HG03025 (cell line): ENCODE measurements at regions not wholly inside any gene's neighbourhood (a gene's known extent, or its start where the extent isn't known, plus 50 kb on each side); places are given as distances from the start of the nearest gene placed in this dataset.

Experiments
- ATAC-seq: cut with Tn5 transposase; IDR thresholded peaks from one replicate; pipeline ENCODE4 v1.9.1; 2021; ENCODE audit warnings: mild to moderate bottlenecking, moderate library complexity; ENCODE audit not compliant: unreplicated experiment, low FRiP score

DNA sequence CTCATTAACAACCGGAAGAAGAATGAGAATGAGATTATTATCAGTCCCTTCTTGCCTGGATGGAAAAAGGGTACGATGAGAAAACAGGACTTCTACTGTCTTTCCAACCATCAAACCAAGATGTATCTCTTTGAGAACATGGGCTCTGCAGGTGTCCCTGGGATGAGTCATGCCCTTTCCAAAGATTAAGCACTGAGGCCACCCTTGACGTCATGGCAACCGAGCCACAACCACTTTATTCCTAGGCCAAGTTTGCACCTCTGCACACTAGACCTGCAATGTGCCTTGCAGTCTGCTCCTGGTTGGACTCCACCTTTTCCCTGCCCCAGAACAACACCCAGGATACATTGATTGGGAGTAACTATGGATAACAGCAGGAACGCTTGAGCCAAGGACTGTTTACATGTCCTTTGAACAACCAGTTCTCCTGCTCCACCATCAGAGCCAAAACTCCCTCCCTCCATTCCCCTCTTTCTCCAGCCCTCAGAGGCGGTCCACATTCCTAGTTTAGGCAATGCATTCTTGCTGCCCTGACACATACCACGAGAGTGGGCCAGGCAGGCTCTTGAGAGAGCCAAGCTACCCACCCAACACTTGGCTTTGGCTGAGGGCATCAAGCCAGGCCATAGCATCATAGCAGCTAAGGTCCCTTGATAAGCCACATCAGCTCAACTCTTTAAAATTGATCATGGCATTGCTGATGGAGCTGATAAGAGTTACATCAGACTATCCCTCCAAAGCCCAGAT, 310.7 kb downstream of the TNS1 start:
- ATAC-seq, result no peak

DNA sequence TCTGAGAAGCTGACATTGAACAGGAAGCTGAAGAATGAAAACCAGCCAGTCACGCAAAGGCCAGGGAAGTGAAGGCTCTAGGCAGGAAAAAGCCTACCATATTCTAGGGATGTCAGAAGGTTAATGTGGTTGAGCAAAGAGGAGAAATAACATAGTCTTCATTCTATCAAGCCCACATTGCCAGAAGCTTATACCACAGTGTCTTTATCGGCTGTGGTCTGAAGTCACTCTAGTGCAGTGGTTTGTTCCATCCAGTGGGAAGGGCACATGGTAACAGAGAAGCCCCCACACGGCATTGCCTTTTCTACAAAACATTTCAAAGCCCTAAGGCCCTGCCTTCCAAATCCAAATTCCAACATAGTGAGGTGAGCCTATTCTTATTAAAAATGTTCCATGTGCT, 311.3 kb downstream of the TNS1 start:
- no peak for ATAC-seq

- no peak for ATAC-seq
These were observed 313.7 kb downstream of the TNS1 start for GRCh38 chr2:217689053-217689452.

GRCh38 chr2:217688494-217688893, 314.3 kb downstream of the TNS1 start:
- ATAC-seq, result no peak

- no peak for ATAC-seq
These were observed 315.0 kb downstream of the TNS1 start for GRCh38 chr2:217687771-217688170.

- ATAC-seq, result no peak
These were observed 317.6 kb downstream of the TNS1 start for GRCh38 chr2:217685255-217685605.

DNA sequence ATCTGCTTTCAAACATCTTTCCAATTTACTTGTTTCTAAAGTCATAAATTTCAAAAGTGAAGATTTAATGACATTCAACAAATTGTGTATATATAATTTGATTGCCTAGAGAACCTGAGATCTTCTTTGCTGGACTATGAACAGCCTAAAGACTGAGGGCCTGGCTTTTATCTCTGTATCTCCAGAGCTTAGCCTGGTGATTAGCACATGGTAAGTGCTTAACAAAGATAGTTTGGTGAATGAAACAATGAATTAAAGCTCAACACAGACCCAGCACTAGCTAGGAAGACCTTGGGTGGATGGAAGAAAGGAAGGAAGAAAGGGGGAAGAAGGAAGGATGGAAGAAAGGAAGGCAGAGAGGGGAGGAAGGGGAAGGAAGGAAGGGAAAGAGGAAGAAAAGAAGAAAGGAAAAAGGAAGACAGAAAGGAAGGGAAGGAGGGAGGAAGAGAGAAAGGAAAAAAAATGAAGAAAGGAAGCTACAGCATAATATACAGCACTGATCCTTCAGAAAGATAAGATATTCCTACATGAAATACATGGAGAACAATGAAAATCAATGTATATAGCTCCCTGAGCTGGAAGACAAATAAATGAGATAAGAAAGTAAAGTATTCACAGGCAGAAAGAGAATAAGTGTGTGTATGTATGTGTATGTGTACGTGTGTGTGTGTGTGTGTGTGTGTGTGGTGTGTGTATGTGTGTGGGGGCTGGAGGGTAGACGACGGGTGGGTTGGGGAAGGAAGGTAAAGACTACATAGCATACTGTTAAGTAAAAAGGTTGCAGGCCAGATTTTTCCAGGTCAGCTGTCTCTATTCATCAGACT, 318.2 kb downstream of the TNS1 start:
- no peak for ATAC-seq

- ATAC-seq, result no peak
These were observed 319.5 kb downstream of the TNS1 start for GRCh38 chr2:217683106-217683870.

DNA sequence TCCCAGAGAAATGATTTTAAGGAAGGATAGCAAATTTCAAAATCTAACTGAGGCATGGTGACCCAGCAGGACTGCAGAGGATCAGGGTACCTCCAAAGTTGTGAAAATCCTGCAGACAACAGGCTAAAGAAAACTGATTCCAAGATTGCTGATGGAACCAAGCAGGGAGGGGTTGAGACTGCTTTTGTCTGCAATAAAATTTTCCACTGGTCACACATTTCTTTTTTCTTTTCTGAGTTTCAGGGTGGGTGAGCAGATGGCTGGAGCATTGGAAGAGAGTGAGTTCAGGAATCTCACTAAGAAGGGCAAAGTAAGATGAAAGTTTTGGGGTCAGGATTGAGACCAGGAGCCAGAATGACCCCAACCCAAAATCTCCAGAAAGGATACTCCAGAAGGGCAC, 321.0 kb downstream of the TNS1 start:
- ATAC-seq, result no peak

DNA sequence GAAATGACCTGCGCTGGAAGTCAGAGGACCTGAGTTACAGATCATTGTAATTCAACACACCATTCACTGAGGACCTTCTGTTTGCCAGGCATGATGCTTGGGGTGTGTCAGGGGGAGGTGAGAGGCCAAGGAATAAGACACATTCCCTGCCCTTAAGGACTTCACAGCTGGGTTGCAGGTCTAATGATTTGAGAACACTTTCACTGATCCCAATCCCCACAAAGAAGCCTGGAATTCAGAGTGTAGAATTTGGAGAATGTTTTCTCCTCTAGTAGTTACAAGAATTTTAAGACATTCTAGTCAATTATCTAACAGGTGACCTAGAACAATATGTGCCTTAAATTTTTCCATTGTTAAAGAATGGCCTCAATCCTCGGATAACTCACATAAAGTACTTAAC, 322.4 kb downstream of the TNS1 start:
- no peak for ATAC-seq

- no peak for ATAC-seq
These were observed 329.2 kb downstream of the TNS1 start for GRCh38 chr2:217673627-217674026.

GRCh38 chr2:217672472-217672871, 330.3 kb downstream of the TNS1 start:
- no peak for ATAC-seq

DNA sequence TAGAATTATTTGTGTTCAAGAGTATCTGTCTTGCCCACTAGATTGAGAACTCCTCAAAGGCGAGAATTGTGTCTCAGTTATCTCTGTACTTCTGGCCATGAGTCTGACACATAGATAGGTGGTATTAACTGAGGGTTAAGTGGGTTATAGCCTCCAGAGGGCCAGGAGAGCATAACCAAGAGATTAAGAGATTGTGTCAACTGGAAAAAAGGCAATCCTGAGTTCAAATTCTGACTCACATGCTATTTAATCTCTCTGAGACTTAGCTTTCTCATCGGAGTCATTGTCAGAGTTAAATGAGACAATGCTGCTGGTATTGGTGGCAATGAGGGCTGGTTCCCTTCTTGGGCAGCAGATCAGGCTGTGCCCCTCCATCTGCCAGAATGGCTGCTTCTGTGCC, 330.9 kb downstream of the TNS1 start:
- no peak for ATAC-seq

- no peak for ATAC-seq
These were observed 331.7 kb downstream of the TNS1 start for GRCh38 chr2:217671075-217671474.

GRCh38 chr2:217669831-217670230, 333.0 kb downstream of the TNS1 start:
- no peak for ATAC-seq

GRCh38 chr2:217667512-217667911, 335.3 kb downstream of the TNS1 start:
- no peak for ATAC-seq

- ATAC-seq, result no peak
These were observed 335.8 kb downstream of the TNS1 start for GRCh38 chr2:217667035-217667434.

GRCh38 chr2:217666338-217666737, 336.5 kb downstream of the TNS1 start:
- ATAC-seq, result no peak

GRCh38 chr2:217664761-217665160, 338.0 kb downstream of the TNS1 start:
- no peak for ATAC-seq

GRCh38 chr2:217662984-217663602, 339.7 kb downstream of the TNS1 start:
- no peak for ATAC-seq

DNA sequence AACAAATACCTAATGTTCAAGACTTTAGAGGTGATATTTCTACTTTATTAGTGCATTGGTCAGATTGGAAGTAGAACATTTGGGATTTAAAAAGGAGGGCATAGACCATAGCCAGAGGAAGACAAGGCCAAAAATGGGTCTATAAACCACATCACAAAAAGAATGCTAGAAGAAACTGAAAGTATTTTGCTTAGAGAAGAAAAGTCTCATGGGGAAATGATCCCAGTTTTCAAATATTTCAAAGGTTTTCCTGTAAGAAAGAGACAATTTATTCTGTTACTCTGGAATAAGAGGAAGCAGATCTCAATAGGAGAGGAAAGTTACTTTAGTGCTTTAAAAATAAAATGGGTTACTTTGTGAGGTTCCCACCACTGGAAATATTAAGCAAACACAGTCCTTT, 341.4 kb downstream of the TNS1 start:
- no peak for ATAC-seq
